OCI-LY7 (cell line): ENCODE measurements at regions not wholly inside any gene's neighbourhood (a gene's known extent, or its start where the extent isn't known, plus 50 kb on each side); places are given as distances from the start of the nearest gene placed in this dataset.

Experiments used
- EZH2phosphoT487 ChIP-seq: fragments of 200-600 bp; sonication (generic); IDR thresholded peaks from 2 replicates; pipeline ENCODE4 v1.6.1; 2018; ENCODE audit warnings: low read depth, borderline replicate concordance, mild to moderate bottlenecking, mixed run types, antibody characterized with exemption, low read length, moderate library complexity, mixed read lengths
- TF ChIP-seq, protein P1 (sequence below): fragments of 200-600 bp; sonication (generic); conservative IDR thresholded peaks from 2 replicates; pipeline ENCODE4 v1.5.1; 2014; ENCODE audit warnings: mild to moderate bottlenecking, antibody characterized with exemption, low read length, moderate library complexity, mixed read lengths

DNA sequence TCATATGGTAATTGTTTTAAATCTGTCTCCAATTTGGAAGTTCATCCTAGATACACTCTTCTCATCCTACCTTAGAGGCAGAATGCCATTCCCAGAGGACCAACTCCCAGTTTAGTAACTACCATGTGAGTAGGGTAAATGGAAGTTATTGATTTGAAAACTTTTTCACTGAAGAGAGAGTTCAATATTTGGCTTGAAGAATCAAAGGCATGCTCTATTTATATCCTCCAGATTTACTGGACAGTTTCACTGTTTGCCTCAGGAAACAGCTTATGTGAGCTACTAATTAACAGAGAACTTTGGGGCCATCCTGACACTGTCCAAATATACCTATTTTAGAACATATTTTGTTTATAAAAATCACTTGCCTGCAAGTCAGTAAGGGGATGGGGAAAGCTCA lies 607.2 kb upstream of the GYPC start:
- TF ChIP-seq, protein P1, sequence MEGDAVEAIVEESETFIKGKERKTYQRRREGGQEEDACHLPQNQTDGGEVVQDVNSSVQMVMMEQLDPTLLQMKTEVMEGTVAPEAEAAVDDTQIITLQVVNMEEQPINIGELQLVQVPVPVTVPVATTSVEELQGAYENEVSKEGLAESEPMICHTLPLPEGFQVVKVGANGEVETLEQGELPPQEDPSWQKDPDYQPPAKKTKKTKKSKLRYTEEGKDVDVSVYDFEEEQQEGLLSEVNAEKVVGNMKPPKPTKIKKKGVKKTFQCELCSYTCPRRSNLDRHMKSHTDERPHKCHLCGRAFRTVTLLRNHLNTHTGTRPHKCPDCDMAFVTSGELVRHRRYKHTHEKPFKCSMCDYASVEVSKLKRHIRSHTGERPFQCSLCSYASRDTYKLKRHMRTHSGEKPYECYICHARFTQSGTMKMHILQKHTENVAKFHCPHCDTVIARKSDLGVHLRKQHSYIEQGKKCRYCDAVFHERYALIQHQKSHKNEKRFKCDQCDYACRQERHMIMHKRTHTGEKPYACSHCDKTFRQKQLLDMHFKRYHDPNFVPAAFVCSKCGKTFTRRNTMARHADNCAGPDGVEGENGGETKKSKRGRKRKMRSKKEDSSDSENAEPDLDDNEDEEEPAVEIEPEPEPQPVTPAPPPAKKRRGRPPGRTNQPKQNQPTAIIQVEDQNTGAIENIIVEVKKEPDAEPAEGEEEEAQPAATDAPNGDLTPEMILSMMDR, result no peak
- TF ChIP-seq EZH2phosphoT487, result no peak
